WTC11 (cell line): ENCODE measurements at regions not wholly inside any gene's neighbourhood (a gene's known extent, or its start where the extent isn't known, plus 50 kb on each side); places are given as distances from the start of the nearest gene placed in this dataset.

Experiments used
- ATF1 ChIP-seq: sonication (generic); formaldehyde crosslinking; IDR thresholded peaks from 2 replicates; pipeline ENCODE4 v1.8.1; 2023; ENCODE audit warnings: mild to moderate bottlenecking, moderate library complexity, missing genetic modification reagents
- ATF6 ChIP-seq: sonication (generic); formaldehyde crosslinking; IDR thresholded peaks from 2 replicates; pipeline ENCODE4 v1.8.1; 2023; ENCODE audit warnings: mild to moderate bottlenecking, missing genetic modification reagents
- CTCF ChIP-seq: fragments of 200-600 bp; IDR thresholded peaks from 2 replicates; pipeline ENCODE4 v1.8.0; 2022; ENCODE audit warnings: antibody characterized with exemption
- MAX ChIP-seq: sonication (generic); formaldehyde crosslinking; IDR thresholded peaks from 2 replicates; pipeline ENCODE4 v1.8.0; 2022; ENCODE audit warnings: mild to moderate bottlenecking, missing genetic modification reagents
- STAT6 ChIP-seq: sonication (generic); formaldehyde crosslinking; conservative IDR thresholded peaks from 2 replicates; pipeline ENCODE4 v1.8.1; 2023; ENCODE audit warnings: mild to moderate bottlenecking, low read depth, missing genetic modification reagents, moderate library complexity
- ZNF416 ChIP-seq: fragments of 250-450 bp; sonication (Bioruptor Pico); IDR thresholded peaks from 2 replicates; pipeline ENCODE4 v1.9.0; 2021; ENCODE audit warnings: mild to moderate bottlenecking, inconsistent platforms

- TF ChIP-seq ATF6 (CRISPR knock-in tag) (no peak), CTCF (no peak), MAX (CRISPR knock-in tag) (no peak), ZNF416 (no peak), STAT6 (CRISPR knock-in tag) (no peak), ATF1 (CRISPR knock-in tag) (no peak)
Measured at GRCh38 chr1:195637539-195637938, 970.7 kb downstream of the KCNT2 start.
